ENCODE measurements at regions not wholly inside any gene's neighbourhood (a gene's known extent, or its start where the extent isn't known, plus 50 kb on each side); places are given as distances from the start of the nearest gene placed in this dataset.

- TF ChIP-seq CTCF (IDR thresholded peaks at IDR 0.05) (no peak), POLR2A (IDR thresholded peaks at IDR 0.05) (no peak)
These were observed 277.5 kb upstream of the TBX3 start for GRCh38 chr12:114961491-114961890.
